GM12878 (cell line): ENCODE measurements at regions not wholly inside any gene's neighbourhood (a gene's known extent, or its start where the extent isn't known, plus 50 kb on each side); places are given as distances from the start of the nearest gene placed in this dataset.

Experiments used
- BHLHE40 ChIP-seq, 2 experiments: fragments of 450-650 bp in 1 of 2; IDR thresholded peaks; 2 replicates each; pipeline ENCODE4 v1.6.1; 2011 to 2017; ENCODE audit warnings: low read depth in 2 of 2, borderline replicate concordance in 1 of 2, improper control_type of control experiment in 1 of 2, low read length in 1 of 2, mild to moderate bottlenecking in 1 of 2
- CREB1 ChIP-seq: IDR thresholded peaks from 2 replicates; pipeline ENCODE4 v1.6.1; 2012; ENCODE audit warnings: low read depth, mild to moderate bottlenecking, inconsistent platforms
- HDAC6 ChIP-seq: fragments of 200-600 bp; sonication (generic); IDR thresholded peaks from one replicate; pipeline ENCODE4 v1.8.0; 2017; ENCODE audit warnings: antibody characterized with exemption; ENCODE audit not compliant: unreplicated experiment
- RAD21 ChIP-seq: IDR thresholded peaks from 2 replicates; pipeline ENCODE4 v1.6.1; 2011; ENCODE audit warnings: mild to moderate bottlenecking, low read depth, low read length, moderate library complexity; ENCODE audit not compliant: insufficient read depth
- TF ChIP-seq, protein P1 (sequence below): fragments of 450-650 bp; formaldehyde crosslinking; IDR thresholded peaks from 2 replicates; pipeline ENCODE4 v1.4.0; 2022; ENCODE audit warnings: mild to moderate bottlenecking, moderate library complexity
- TF ChIP-seq, protein P2 (sequence below), 3 experiments: IDR thresholded peaks in 2 of 3; conservative IDR thresholded peaks in 1 of 3; 2 replicates each; pipeline ENCODE4 v1.5.1; 2011; ENCODE audit warnings: low read depth in 3 of 3, low read length in 3 of 3, mild to moderate bottlenecking in 3 of 3, control low read depth in 2 of 3, moderate library complexity in 2 of 3, inconsistent platforms in 1 of 3, mixed read lengths in 1 of 3; ENCODE audit not compliant: control insufficient read depth in 2 of 3, insufficient read depth in 1 of 3; ENCODE audit errors: extremely low read depth in 1 of 3
- TF ChIP-seq, protein P3 (sequence below): fragments of 450-650 bp; IDR thresholded peaks from 2 replicates; pipeline ENCODE4 v1.6.1; 2016; ENCODE audit warnings: mild to moderate bottlenecking

DNA sequence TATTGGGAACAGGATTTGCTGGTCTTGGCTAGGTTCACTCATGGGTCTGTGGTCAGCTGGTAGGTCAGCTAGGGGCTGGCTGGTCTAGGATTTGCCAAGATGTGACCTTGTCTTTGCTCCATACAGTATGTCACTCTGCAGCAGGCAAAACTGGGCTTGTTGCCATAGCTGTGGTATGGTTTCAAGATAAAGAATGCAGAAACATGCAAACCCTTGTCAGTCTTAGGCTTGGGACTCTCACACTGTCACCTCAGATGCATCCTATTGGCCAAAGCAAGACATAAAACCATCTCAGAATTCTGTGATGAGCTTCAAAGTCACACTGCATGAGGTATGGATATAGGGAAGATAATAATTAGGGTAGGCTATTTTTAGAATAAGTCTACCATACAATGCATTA lies 66.6 kb upstream of the TBC1D5 start:
- TF ChIP-seq, protein P1, sequence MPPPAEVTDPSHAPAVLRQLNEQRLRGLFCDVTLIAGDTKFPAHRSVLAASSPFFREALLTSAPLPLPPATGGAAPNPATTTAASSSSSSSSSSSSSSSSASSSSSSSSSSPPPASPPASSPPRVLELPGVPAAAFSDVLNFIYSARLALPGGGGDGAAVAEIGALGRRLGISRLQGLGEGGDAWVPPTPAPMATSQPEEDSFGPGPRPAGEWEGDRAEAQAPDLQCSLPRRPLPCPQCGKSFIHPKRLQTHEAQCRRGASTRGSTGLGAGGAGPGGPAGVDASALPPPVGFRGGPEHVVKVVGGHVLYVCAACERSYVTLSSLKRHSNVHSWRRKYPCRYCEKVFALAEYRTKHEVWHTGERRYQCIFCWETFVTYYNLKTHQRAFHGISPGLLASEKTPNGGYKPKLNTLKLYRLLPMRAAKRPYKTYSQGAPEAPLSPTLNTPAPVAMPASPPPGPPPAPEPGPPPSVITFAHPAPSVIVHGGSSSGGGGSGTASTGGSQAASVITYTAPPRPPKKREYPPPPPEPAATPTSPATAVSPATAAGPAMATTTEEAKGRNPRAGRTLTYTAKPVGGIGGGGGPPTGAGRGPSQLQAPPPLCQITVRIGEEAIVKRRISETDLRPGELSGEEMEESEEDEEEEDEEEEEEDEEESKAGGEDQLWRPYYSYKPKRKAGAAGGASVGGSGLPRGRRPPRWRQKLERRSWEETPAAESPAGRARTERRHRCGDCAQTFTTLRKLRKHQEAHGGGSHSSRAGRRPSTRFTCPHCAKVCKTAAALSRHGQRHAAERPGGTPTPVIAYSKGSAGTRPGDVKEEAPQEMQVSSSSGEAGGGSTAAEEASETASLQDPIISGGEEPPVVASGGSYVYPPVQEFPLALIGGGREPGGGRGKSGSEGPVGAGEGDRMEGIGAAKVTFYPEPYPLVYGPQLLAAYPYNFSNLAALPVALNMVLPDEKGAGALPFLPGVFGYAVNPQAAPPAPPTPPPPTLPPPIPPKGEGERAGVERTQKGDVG (CRISPR knock-in tag): no peak
- TF ChIP-seq, protein P2, sequence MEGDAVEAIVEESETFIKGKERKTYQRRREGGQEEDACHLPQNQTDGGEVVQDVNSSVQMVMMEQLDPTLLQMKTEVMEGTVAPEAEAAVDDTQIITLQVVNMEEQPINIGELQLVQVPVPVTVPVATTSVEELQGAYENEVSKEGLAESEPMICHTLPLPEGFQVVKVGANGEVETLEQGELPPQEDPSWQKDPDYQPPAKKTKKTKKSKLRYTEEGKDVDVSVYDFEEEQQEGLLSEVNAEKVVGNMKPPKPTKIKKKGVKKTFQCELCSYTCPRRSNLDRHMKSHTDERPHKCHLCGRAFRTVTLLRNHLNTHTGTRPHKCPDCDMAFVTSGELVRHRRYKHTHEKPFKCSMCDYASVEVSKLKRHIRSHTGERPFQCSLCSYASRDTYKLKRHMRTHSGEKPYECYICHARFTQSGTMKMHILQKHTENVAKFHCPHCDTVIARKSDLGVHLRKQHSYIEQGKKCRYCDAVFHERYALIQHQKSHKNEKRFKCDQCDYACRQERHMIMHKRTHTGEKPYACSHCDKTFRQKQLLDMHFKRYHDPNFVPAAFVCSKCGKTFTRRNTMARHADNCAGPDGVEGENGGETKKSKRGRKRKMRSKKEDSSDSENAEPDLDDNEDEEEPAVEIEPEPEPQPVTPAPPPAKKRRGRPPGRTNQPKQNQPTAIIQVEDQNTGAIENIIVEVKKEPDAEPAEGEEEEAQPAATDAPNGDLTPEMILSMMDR (IDR thresholded peaks at IDR 0.05 in 2 of 3, conservative IDR thresholded peaks at IDR 0.05 in 1 of 3; ENCODE audit: control insufficient read depth in 2 of 3, extremely low read depth in 1 of 3, insufficient read depth in 1 of 3, low read depth in 3 of 3, low read length in 3 of 3): no peak
- no peak for TF ChIP-seq HDAC6
- no peak for TF ChIP-seq BHLHE40 (IDR thresholded peaks at IDR 0.05; ENCODE audit: borderline replicate concordance in 1 of 2, low read depth in 2 of 2, low read length in 1 of 2)
- TF ChIP-seq, protein P3, sequence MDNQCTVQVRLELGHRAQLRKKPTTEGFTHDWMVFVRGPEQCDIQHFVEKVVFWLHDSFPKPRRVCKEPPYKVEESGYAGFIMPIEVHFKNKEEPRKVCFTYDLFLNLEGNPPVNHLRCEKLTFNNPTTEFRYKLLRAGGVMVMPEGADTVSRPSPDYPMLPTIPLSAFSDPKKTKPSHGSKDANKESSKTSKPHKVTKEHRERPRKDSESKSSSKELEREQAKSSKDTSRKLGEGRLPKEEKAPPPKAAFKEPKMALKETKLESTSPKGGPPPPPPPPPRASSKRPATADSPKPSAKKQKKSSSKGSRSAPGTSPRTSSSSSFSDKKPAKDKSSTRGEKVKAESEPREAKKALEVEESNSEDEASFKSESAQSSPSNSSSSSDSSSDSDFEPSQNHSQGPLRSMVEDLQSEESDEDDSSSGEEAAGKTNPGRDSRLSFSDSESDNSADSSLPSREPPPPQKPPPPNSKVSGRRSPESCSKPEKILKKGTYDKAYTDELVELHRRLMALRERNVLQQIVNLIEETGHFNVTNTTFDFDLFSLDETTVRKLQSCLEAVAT: no peak
- no peak for TF ChIP-seq CREB1
- no peak for TF ChIP-seq RAD21
